NCI-H82 (cell line): ENCODE measurements at regions not wholly inside any gene's neighbourhood (a gene's known extent, or its start where the extent isn't known, plus 50 kb on each side); places are given as distances from the start of the nearest gene placed in this dataset.

Experiments used
- DNase-seq: peaks from one replicate; lab custom pipeline; 2025; lab: John Stamatoyannopoulos, UW

- peak; percentile 7 for DNase-seq
These were observed 424.3 kb downstream of the SLC4A3 start for GRCh38 chr2:220051716-220052115.

DNA sequence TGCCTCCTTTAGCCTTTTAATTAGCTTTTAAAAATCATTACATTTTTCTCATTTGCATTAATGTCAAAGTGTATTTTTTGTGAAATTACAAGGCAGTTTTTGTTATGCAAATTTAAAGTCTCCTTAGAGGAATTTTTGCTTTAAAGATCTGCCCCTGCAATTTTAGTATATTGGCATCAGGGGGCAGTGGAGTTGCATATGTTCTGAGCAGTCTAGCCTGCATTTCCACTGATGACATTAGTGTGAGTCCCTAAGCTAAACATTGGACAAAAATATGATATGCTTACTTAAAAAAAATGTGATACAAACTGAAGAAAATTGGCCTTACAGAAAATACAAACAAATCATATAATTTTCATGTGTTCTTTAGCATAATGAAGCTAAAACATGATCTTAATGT lies 426.5 kb downstream of the SLC4A3 start:
- DNase-seq, result peak; percentile 64

- DNase-seq, result no peak
These were observed 430.0 kb downstream of the SLC4A3 start for GRCh38 chr2:220057391-220057790.

DNA sequence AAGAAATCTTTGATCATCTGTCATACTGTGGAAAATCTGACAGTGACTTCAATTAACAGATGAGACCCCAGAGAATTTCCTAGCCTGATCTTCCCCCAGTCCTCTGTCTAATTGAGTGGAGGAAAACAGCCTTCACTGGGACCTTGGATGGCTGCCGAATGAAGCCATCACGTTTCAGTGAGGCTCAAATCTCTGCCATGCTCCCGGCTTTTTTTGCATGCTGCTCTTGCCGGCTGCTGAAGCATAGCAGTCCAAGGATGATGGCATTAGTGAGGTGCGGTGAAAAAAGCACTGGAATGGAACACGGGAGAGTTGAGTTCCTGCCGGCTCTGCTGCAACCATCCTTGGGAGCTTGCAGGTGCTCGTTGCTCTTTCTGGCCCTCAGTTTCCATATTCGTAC lies 430.5 kb downstream of the SLC4A3 start:
- DNase-seq, result no peak

DNA sequence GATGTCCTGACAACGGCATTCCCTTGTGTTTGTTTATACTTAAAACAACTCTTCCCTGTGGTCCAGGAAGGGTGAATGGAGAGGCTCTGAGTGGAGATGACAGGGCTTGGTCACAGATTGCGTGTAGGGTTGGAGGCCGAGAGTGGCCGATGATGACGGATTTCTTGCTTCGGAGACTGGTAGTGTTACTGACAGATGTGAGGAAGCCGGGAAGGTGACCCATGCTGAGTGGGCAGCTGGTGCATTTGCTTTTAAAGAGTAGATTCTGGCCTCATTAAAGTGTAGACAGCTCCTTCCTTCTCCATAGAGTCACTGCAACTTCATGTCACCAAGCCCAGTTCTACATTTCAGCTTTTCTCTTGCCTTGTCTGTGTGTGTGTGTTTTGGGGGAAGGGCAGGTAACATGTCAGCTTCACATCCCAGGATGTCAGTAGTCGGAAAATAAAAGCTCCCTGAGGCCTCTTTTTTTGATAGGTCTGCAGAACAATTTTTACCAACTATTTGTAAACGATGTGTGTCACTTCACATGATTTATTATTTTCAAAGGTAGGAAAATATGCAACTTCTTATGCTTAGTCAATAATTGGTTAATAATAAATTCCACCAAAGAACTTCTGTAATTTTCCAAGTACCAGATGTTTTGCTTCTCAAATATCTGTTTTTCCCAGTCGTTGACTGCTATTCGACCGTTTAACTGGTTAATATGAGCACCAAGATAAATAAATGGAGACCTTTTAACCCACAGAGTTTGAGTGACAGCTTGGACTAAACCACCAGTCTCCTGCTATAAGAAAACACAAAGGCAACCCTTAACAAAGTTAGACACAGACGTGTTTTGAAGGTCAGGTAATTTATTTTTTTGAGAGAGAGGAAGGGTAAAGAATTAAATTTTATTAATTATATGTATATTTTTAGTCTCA lies 436.9 kb downstream of the SLC4A3 start:
- no peak for DNase-seq

GRCh38 chr2:220065581-220065980 lies 438.2 kb downstream of the SLC4A3 start:
- DNase-seq, result no peak

DNA sequence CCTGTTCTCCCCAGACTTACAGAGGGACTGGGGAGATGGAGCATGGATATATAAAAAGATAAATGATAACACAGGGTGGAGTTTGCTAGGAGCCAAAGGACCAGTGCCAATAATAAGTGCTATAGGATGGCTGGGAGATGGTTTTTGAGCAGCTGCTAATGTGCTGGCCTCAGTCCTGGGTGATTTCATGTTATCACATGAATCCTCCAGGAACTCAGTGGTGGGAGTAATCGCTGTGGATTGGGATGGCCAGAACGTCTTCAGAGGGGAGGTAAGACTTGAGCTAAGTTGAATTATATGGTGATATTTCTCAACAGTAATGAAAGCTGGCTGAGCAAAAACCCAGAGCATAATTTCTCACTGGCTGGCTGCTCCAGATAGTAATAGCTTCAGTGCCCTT lies 441.4 kb downstream of the SLC4A3 start:
- DNase-seq, result no peak

GRCh38 chr2:220070349-220070748 lies 442.9 kb downstream of the SLC4A3 start:
- no peak for DNase-seq

DNA sequence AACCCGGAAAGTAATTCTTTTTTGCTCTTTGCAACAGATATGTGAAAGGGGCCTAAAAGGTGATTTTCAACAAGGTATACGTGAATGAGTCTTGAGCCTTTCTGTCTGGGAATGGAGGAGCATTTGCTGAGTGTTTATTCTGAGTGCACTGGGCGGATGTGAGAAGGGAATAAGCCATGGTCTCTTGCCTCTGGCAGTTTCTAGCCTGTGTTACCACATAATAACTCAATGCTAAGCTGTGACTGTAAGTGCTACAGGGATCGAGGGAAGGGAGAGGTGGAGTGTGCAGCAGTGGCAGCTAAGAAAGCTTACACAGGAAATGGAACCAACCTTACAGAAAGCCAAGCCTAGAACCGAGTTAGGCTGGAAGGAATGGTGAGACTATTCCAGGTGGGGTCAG lies 444.3 kb downstream of the SLC4A3 start:
- no peak for DNase-seq

DNA sequence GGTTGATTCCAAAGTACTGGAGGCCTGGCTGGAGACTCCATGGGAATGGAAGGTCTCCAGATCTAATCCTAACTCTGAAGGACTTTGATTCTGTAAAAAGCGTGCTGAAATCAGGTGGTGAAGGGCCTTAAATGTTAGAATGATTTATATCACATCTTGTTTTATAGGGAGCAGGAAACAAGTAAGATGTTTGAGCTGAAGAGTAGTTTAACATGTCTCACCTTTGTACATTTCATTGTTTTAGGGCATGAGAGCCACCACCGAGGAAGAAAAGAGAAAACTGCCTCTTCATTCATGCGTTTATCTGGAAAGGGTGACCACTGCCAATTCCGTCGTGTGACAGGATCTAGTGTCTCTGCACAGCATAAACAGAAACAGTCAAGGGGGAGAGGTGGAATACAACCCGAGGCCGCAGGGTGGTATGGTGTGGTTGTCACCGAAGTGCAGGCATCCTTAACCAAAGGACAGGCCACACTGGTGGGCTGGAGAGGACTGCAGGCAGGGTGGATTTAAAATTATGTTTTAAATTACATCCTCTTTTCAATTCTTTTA lies 445.3 kb downstream of the SLC4A3 start:
- DNase-seq, result no peak

- no peak for DNase-seq
These were observed 448.4 kb downstream of the SLC4A3 start for GRCh38 chr2:220075835-220076234.

DNA sequence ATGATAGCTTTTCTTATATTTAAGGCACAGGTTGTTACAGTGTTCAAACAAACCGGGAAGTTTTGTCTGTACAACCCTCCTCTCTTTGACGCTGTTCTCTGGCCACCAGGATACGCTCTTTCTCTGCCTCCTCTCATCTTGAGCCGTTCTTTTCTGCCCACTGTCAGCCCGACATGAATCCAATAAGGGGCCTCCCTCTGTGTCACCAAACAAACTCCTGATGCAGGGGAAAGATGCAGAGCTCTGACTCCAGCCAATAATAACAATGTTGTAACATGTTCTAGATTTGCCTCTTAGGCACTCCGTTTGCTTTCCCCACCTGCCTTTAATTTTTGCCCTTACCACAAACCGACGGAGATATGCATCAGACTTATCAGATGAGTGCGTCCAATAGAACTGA lies 449.3 kb downstream of the SLC4A3 start:
- peak; percentile 31 for DNase-seq

DNA sequence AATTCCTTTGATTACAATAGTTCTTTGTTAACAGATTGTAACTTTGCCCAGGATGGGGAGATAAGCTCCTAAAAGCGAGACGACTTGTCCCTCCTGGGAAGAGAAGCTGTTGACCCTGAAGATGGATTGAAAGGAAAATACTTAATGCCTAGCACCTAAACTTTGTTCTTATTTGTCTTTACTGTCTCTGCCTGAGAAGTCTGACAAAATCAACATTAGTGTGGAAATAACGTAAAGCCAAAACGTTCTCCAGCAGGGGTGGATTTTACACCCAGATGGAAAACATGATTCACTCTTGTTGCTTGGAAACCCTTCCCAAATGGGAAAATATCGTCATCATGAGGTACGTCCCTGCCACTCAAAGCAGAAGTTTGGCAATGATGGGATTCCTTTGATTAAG lies 450.1 kb downstream of the SLC4A3 start:
- DNase-seq, result no peak

GRCh38 chr2:220078439-220078838 lies 451.0 kb downstream of the SLC4A3 start:
- no peak for DNase-seq

DNA sequence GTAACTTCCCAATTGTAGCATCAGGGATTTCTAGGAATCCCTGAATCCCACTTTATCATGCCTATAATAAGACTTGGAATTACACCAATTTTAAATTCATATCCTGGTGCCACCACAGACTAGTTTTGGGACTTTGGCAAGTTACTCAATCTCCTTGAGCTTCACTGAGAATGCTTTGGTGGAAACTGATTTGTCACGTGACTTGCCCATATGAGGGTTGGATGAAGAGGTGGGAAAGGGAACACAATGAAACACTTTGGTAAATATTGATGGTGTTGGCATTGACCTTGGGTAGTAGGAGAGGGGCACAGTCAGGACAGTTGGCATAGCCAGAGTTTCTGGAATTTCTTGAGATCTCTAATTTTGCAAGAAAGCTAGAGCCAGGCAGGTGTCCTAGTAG lies 452.2 kb downstream of the SLC4A3 start:
- DNase-seq, result no peak

GRCh38 chr2:220081171-220081570 lies 453.7 kb downstream of the SLC4A3 start:
- no peak for DNase-seq

DNA sequence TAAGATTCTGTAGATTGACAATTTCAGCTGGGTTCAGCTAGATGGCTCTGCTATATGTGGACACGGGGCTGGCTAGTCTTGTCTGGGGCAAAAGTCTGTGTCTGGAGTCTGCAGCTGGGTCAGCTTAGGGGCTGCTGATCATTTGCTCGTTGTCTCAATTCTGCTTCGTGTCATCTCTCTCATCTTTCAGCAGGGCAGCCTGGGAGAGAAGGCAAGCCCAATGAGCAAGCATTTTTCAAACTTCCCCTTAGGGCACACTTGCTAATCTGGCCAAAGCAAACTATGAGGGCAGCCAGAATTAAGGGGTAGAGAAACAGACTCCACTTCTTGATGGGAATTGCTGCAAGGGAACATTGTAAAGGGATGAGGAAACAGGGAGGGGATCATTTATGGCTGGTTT lies 462.6 kb downstream of the SLC4A3 start:
- DNase-seq, result no peak

DNA sequence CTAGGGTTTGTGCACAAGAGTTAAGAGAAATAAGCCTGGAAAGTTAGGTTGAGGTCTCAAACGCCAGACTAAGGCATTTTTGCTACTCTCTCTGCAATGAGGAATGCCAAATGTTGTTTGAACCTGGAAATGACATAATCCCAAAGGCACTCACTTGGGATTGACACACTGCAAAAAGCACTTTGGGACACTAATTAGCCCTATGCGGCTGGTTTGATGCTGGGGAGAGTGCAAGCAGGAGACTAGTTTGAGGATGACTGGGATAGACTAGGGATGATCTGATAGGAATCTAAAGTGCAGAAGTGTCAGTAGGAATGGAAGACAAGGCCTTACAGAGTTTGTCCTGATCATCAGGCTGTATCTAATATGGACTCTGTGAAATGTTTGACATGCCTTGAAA lies 469.0 kb downstream of the SLC4A3 start:
- no peak for DNase-seq

GRCh38 chr2:220101980-220102379 lies 474.6 kb downstream of the SLC4A3 start:
- DNase-seq, result peak; percentile 71

GRCh38 chr2:220103596-220103995 lies 476.2 kb downstream of the SLC4A3 start:
- no peak for DNase-seq

DNA sequence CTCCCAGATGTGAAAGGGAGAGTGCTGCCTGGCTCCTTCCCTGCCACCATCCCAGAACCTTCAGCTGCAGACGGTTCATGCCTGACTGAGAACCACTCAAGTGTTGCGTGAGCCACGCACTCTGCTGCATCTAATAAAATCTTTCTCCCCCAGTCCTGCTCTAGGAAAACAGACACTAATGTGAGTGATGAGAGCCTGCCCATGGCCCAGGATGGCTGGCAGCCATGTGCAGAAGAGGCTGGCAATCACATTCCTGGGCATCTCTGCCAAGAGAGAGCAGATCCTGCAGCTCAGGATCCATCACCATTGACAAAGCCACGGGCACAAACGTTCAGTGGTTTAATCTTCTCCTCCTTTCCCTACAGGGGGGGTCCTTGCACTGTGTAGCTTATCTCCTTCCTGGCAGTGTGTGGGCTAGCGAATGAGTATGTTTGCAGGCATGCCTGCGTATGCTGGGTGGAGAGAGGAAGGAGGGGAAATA lies 477.5 kb downstream of the SLC4A3 start:
- DNase-seq, result peak; percentile 59

DNA sequence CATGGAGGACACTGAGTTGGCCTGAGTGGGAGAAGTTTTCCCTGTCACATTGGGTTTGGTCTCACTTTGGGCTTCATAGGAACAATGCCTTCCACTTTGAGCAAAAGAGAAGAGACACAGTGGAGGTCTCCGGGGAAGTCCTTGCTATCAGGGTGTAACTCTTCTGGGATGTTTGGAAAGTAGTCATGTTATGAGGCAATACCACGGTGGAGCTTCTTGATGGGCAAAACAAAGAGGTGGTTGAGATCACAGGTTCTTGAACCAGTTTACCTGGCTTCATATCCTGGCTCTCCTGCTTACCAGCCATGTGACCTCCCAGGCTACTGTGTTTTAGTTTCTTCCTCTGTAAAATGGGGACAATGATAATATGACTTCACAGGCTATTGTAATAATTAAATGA lies 478.6 kb downstream of the SLC4A3 start:
- no peak for DNase-seq

DNA sequence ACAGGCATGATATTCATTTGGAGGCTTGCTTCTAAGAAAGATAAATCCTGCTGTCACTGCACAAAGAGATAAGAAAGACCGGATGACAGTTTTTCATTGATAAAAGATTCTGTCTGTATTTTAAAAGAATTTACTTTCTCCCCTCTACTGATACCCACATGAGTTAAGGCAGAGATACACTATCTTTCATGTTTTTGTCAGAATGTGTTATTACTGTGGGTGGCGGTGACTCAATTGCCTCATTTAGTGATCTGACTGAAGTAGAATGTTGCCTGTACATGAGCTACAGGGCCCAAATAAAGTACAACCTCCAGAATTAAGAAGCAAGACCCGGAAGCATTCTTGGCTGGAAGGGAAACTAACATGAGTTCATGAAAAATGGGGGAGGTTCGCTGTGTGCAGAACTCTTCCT lies 480.0 kb downstream of the SLC4A3 start:
- no peak for DNase-seq

- no peak for DNase-seq
These were observed 487.0 kb downstream of the SLC4A3 start for GRCh38 chr2:220114443-220114842.
